ENCODE measurements at regions not wholly inside any gene's neighbourhood (a gene's known extent, or its start where the extent isn't known, plus 50 kb on each side); places are given as distances from the start of the nearest gene placed in this dataset.
"Not testable (repeated sequence)": the region's sequence is repeated elsewhere in the genome, so short reads cannot be mapped to it uniquely, and the experiment has no call there.

- Histone ChIP-seq H3K27me3 (ENCODE audit: control insufficient read depth, insufficient read depth, low read length) (peaks cover 12% of the 10 kb centered on the region), H3K4me3 (ENCODE audit: low read depth, low read length) (peak overlapping the region; percentile 20), H3K36me3 (ENCODE audit: control insufficient read depth, insufficient read depth, low read length) (no peaks in the 10 kb centered on the region)
- no peak for DNase-seq (ENCODE audit: low read depth)
- TF ChIP-seq, protein P1, sequence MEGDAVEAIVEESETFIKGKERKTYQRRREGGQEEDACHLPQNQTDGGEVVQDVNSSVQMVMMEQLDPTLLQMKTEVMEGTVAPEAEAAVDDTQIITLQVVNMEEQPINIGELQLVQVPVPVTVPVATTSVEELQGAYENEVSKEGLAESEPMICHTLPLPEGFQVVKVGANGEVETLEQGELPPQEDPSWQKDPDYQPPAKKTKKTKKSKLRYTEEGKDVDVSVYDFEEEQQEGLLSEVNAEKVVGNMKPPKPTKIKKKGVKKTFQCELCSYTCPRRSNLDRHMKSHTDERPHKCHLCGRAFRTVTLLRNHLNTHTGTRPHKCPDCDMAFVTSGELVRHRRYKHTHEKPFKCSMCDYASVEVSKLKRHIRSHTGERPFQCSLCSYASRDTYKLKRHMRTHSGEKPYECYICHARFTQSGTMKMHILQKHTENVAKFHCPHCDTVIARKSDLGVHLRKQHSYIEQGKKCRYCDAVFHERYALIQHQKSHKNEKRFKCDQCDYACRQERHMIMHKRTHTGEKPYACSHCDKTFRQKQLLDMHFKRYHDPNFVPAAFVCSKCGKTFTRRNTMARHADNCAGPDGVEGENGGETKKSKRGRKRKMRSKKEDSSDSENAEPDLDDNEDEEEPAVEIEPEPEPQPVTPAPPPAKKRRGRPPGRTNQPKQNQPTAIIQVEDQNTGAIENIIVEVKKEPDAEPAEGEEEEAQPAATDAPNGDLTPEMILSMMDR (IDR thresholded peaks at IDR 0.05; ENCODE audit: insufficient read depth, low read length, poor library complexity, severe bottlenecking): no peak
These were observed 80.8 kb downstream of the ZNF467 start for GRCh38 chr7:149692557-149692982.

- TF ChIP-seq, protein P1 (IDR thresholded peaks at IDR 0.05; ENCODE audit: insufficient read depth, low read length, poor library complexity, severe bottlenecking): no peak
- DNase-seq (ENCODE audit: low read depth): no peak
- Histone ChIP-seq H3K27me3 (ENCODE audit: control insufficient read depth, insufficient read depth, low read length) (peaks cover 12% of the 10 kb centered on the region), H3K36me3 (ENCODE audit: control insufficient read depth, insufficient read depth, low read length) (no peaks in the 10 kb centered on the region), H3K4me3 (ENCODE audit: low read depth, low read length) (no peak overlapping the region)
These were observed 81.3 kb downstream of the ZNF467 start for GRCh38 chr7:149692056-149692455.

- peak; percentile 10 for DNase-seq (ENCODE audit: low read depth)
- TF ChIP-seq, protein P1 (IDR thresholded peaks at IDR 0.05; ENCODE audit: insufficient read depth, low read length, poor library complexity, severe bottlenecking): no peak
- Histone ChIP-seq H3K27me3 (ENCODE audit: control insufficient read depth, insufficient read depth, low read length) (peaks cover 12% of the 10 kb centered on the region), H3K36me3 (ENCODE audit: control insufficient read depth, insufficient read depth, low read length) (no peaks in the 10 kb centered on the region), H3K4me3 (ENCODE audit: low read depth, low read length) (no peak overlapping the region)
These were observed 82.5 kb downstream of the ZNF467 start for GRCh38 chr7:149690688-149691446.

- Histone ChIP-seq H3K36me3 (ENCODE audit: control insufficient read depth, insufficient read depth, low read length) (no peaks in the 10 kb centered on the region), H3K4me3 (ENCODE audit: low read depth, low read length) (no peak overlapping the region), H3K27me3 (ENCODE audit: control insufficient read depth, insufficient read depth, low read length) (peaks cover 12% of the 10 kb centered on the region)
- DNase-seq (ENCODE audit: low read depth): no peak
- TF ChIP-seq, protein P1 (IDR thresholded peaks at IDR 0.05; ENCODE audit: insufficient read depth, low read length, poor library complexity, severe bottlenecking): no peak
These were observed 84.1 kb downstream of the ZNF467 start for GRCh38 chr7:149689291-149689721.

GRCh38 chr7:149688836-149689235 lies 84.6 kb downstream of the ZNF467 start:
- TF ChIP-seq, protein P1 (IDR thresholded peaks at IDR 0.05; ENCODE audit: insufficient read depth, low read length, poor library complexity, severe bottlenecking): no peak
- H3K36me3 ChIP-seq (ENCODE audit: control insufficient read depth, insufficient read depth, low read length): no peaks in the 10 kb centered on the region
- no peak overlapping the region for H3K4me3 ChIP-seq (ENCODE audit: low read depth, low read length)
- DNase-seq (ENCODE audit: low read depth): no peak
- H3K27me3 ChIP-seq (ENCODE audit: control insufficient read depth, insufficient read depth, low read length): peaks cover 12% of the 10 kb centered on the region

DNA sequence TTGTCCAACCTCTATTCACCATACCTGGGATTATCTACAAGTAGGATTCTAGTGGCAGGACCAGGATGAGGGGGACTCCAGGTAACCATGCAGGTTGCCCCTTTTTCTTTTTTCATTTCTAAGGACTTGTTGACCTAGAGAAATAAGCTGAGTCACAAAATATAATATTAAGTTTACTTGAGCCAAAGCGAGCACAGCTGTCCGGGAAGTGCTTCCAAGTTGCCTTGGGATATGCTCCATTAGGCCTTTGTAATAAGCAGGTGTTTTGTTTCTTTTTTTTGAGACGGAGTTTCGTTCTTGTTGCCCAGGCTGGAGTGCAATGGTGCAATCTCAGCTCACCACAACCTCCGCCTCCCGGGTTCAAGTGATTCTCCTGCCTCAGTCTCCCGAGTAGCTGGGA lies 85.6 kb downstream of the ZNF467 start:
- peaks cover 11% of the 10 kb centered on the region for H3K27me3 ChIP-seq (ENCODE audit: control insufficient read depth, insufficient read depth, low read length)
- H3K36me3 ChIP-seq (ENCODE audit: control insufficient read depth, insufficient read depth, low read length); H3K4me3 ChIP-seq (ENCODE audit: low read depth, low read length); DNase-seq (ENCODE audit: low read depth): not testable (repeated sequence)
